Right renal cortex interstitium (tissue), 3 donors: ENCODE measurements at regions not wholly inside any gene's neighbourhood (a gene's known extent, or its start where the extent isn't known, plus 50 kb on each side); places are given as distances from the start of the nearest gene placed in this dataset.

Experiments
- DNase-seq, 3 donors: peaks; one replicate each; pipeline ENCODE4 v3.0.0-alpha.2; 2013; ENCODE audit warnings: low read depth in 3 of 3, low spot score in 2 of 3

- DNase-seq: no peak
Observed at GRCh38 chr15:62977952-62978811, 64.4 kb upstream of the TPM1 start.

GRCh38 chr15:62979252-62979651 lies 63.3 kb upstream of the TPM1 start:
- no peak for DNase-seq

GRCh38 chr15:62981071-62981470 lies 61.5 kb upstream of the TPM1 start:
- no peak for DNase-seq

GRCh38 chr15:62983956-62984355 lies 58.6 kb upstream of the TPM1 start:
- DNase-seq: no peak

- DNase-seq: no peak
Observed at GRCh38 chr15:62985768-62986167, 56.8 kb upstream of the TPM1 start.

GRCh38 chr15:62986948-62987347 lies 55.6 kb upstream of the TPM1 start:
- DNase-seq: no peak

- DNase-seq: no peak
Observed at GRCh38 chr15:62988701-62989100, 53.8 kb upstream of the TPM1 start.

GRCh38 chr15:62989366-62990055 lies 53.0 kb upstream of the TPM1 start:
- DNase-seq: no peak

GRCh38 chr15:62991698-62992097 lies 50.8 kb upstream of the TPM1 start:
- DNase-seq: no peak

GRCh38 chr15:62992302-62992701 lies 50.2 kb upstream of the TPM1 start:
- DNase-seq: no peak
